DMS153 treated with DMSO at 0.1 percent for 48 hours (cell line): ENCODE measurements at regions not wholly inside any gene's neighbourhood (a gene's known extent, or its start where the extent isn't known, plus 50 kb on each side); places are given as distances from the start of the nearest gene placed in this dataset.

Experiments
- DNase-seq: peaks from one replicate; lab custom pipeline; 2025; ENCODE audit not compliant: unreplicated experiment; lab: John Stamatoyannopoulos, UW

DNA sequence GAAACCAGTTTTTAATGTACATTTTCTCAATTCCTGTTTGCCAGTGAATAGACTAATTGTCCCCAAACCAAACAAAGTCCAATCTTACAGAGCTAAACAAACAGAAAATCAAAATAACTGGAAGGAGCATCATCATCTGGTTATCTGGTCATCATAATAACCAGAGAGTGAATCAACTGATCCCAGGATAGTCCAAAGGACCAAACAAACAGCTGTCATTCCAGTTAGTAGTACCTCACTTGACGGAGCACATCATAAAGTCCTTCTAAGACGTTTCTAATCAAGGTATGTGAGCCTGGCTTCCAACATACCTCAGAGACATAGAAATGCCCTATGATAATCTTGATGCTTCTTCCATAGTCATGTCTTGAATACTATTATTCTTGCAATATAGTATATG is 240.5 kb downstream of the LTN1 start:
- DNase-seq: no peak

DNA sequence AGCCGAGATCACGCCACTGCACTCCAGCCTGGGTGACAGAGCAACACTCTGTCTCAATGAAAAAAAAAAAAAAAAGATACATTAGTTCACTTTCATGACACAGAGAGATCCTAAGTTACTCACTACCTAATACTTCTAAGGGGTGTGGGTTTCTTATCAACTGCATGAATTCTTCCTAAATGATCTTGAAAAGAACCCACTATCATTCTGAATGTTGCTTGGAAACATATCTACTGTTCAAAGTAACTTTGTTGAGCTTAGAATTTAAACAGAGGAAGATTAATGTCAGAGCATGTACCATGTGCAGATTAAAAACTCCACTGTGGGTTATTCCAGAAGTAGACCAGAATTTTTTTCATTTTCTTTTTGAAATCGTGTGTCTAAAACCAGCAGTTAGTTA is 241.5 kb downstream of the LTN1 start:
- DNase-seq: no peak

DNA sequence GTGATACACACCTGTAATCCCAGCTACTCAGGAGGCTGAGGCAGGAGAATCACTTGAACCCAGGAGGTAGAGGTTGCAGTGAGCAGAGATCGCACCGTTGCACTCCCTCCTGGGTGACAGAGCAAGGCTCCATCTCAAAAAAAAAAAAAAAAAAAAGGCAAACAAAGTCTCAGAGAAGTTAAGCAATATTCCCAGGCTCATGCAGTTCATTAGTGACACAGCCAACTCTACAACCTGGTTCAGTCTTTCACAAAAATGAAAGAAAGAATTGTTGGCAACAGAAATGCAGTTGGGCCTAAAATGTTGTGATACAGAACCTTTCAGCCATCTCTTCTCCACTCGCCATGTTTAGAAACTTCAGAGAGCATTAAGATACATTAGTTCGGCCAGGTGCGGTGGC is 242.1 kb downstream of the LTN1 start:
- DNase-seq: no peak

DNA sequence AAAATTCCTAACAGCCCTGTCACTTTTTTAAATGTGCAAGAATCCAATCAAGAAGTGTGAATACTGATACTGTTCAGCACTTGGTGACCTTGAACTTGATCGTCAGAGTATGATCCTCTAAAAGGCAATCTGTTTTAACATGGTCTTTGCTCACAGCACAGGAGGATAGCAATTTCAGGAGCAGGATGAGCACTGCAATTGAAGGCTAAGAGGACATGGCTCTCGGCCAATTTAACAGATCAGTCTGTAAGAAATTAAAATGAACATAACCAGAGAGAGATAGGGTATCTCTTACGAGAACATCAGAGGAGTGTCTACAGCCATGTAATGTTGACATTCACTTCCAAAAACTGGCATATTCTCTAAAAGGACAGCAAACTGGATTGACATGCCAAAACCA is 243.1 kb downstream of the LTN1 start:
- DNase-seq: no peak

DNA sequence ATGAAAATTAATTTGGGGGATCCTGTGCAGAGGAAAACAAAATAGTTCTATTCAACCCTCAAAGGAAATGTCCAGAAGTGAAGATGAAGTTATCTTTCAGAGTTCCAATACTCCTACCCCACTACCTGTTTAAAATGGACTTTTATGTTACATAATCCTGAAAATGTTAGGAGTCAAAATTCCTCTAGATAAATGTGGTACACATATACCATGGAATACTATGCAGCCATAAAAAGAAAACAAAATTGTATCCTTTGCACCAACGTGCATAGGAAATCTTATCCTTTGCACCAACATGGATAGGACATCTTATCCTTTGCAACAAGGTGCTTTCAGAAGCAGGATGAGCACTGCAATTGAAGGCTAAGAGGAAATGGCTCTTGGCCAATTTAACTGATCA is 245.2 kb downstream of the LTN1 start:
- no peak for DNase-seq

DNA sequence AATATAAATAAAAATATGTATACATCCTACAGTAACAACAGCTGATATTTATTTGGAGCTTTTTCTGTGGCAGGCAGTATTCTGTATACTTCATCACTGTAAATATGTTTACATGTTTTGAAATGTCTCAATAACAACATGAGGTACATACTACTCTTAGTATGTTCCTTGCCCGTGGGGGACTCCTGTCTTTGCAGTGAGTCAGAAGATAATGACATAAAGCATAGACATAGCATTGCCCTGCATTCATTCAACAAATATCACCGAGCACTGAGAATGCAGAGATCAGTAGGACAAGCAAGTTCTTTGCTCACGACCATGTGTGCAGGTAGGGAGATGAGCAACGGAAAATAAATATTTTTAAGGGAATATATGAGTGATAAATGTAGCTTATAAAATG is 246.5 kb downstream of the LTN1 start:
- DNase-seq: no peak

DNA sequence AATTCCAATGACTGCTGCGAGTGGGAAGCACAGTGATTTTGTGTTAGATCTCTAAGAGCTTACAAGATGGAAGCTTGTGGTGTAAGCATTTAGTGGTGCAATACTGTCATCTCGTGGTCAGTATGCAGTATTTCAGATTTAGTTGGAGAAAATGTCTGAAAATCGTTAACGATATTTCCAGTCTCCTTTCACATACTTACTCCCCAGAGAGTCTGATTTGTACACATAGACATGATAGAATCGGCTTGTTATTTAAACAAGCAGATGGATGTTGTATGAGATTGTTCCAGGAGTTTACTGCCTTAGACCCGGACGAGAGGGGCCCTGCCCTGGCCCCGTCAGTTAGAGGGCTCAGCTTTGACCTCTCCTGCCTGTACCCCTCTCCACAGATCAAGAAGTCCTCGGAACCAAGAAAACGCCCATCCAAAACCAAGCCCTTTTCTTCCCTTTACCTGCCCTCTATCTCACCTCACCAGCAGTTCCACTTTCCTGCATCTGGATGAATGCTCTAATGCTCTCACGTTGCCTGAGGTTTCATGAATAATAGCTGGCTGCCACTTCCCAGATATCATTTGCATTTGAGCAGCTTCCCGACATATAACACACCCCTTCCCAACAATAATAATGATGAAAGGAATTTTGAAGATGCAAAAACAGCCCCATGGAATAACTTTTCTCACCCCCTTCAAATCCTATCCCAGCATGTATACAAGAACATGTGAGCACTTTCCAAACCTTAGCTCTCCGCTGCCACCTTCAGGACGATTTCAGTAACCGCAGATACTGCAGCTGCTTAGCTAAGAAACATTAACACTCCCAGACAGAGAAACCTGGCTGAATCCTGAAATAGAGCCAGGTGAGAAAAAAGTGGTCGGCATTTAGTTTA is 247.3 kb downstream of the LTN1 start:
- DNase-seq: peak; percentile 49

DNA sequence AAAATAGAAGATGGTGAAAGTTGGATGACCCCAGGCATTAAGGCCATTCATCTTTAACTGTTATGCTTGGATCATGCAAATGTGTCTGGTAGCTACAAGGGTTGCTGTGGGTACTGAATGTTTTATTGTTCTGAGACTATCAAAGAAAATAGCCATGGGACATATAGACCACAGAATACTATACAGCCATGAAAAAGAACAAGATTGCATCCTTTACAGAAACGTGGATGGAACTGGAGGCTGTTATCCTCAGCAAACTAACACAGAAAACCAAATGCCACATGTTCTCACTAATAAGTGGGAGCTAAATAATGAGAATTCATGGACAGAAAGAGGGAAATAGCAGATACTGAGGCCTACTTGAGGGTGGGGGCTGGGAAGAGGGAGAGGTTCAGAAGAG is 249.0 kb downstream of the LTN1 start:
- no peak for DNase-seq

DNA sequence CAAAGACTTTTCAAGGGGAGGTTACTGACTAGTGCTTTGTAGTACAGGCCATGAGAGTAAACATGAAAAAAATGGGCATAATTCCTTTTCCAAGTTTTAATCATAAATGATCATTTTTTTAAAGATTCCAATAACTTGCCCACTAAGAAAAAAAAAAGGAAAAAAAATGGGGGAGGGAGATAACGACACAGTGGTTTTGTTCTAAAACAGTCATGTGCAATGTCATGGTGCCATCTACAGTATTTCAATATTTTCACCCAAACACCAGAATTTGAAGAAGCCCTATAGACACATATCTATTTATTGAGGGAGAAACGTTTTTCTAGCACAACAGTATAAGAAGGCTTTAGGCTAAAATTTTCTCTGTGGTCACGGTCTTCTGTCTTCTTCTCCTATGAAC is 250.2 kb downstream of the LTN1 start:
- DNase-seq: no peak

DNA sequence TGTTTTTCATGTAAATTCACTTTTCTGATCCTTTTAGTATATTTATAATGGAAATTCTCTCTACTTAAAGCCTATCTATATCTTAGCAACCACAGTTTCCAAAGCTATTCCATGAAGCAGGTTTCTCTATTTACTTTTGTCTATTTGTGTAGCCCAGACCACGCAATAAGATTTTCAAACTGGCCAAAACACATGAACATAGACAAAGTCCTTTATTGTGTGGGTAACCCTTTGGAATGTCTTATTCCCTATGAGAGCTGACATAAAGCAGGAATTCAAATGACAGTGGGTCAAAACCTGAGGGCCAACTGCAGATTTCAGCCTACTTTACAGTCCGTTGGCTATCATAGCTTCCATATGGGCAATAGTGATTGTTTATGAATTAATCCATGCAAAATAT is 252.6 kb downstream of the LTN1 start:
- DNase-seq: no peak

DNA sequence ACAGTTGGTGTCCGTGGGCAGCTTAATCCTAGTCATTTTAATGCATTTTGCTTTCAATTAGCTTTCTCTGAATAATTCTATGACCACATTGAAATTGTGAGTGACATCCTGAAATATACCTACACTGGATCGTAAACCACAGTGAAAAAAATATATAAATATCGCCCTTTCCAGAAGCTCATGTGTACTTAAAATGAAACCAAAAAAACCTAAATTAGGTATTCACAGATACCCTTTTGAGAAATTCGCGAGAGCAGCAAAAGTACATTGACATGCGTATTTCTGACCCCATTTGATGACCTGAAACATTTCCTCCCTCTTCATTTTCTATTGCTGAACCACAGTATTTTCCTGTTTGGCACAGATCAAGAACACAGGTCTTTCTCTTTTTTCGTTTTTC is 253.8 kb downstream of the LTN1 start:
- no peak for DNase-seq

DNA sequence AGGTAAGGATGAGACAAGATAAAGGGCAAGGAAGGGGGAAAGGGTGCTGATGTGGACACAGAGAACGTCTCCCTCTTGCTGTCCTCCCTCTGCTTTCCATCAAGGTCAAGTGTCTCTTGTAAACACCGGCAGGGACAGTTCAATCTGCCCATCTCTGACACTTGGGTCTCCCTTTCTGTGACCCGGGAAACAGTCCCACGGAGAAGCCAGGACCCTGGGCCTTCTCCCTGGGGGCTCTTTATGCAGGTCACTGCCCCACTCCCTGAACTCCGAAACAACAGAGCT is 254.3 kb downstream of the LTN1 start:
- DNase-seq: no peak

DNA sequence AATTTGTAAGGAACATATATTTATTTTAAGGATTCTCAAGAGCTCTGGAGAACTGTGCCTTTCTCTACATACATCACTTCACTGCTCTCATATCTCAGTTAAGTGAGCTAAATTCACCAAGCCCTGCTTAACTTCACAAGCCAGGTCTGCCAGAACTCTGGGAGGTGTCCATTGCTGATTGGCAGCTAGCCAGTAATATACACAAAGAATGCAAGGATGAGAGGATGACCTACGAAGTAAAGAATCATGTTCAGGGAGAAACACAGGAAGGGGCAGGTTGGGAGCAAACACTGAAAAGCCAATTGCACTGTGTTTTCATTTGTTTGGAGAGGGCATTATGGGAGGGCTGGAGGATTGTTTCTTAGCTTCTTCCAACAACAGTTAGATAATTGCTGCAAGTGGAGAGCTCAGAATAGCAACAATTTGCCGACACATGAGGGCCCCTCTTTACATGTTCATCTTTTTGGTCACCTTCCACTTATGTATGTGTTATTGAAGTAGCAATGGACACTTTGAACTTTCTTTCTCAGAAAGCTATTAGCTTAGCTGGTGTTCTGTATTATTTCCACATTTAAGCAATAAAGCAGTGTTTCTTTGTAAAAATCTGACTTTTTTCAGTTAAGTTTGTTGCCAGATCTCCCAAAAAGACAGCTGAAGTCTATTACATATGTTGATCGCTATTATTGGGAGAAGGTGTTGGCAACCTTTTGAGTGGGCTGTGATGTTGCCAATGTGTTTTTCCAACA is 254.8 kb downstream of the LTN1 start:
- no peak for DNase-seq

DNA sequence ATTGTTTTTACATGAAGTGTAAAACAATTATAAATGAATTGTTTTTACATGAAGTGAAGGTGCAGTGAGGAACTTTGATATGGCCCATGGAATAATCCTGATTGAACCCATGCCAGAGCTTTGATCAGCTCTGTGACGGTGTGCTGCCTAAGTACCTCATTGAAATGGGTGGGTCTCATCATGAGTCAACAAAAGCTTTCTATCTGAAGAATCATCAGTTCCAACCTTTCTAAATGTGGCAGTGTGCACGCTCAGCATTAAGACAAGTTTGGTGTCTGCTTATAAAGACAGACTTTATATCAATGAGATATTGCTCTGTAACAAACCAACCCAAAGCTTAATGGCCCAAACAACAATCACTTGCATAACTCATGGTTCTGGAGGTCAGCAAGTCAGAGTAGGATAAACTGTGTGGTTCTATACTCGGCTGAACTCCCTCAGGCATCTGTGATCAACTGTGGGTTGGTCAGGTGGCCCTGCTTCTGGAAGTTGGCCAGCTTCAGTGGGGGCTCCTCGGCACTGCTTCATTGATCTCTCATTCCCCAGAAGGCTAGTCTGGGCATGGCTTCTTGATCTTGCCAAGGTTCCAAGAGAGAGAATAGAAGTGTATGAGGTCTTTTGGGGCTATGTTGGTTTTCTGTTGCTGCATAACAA is 258.0 kb downstream of the LTN1 start:
- DNase-seq: no peak

DNA sequence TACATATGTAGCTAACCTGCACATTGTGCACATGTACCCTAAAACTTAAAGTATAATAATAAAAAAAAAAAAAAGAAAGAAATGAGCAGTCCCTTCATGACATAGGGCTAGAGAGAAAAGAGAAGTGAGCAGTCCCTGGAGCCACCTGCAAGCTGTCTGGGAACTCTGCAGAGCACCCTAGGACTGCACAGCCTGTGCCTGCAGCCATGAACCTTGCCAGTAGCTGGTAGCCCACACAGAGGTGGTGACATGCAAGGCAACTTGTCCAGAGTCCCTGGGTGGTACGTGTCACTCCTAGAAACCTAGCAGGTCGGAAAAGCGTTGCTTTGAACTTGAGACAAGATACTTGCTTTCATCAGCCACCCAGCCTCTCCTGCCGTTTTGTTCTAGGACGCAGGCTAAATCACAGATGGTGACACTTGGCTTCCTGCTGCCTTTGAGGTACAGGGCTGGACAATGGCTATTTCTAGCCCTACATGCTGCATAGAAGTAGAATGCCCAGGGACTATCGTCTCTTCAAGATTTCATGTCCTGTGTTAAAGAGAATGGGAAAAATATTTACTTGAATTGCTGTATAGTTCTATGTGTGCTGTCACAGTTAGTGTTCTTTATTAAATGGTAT is 260.9 kb downstream of the LTN1 start:
- DNase-seq: no peak

DNA sequence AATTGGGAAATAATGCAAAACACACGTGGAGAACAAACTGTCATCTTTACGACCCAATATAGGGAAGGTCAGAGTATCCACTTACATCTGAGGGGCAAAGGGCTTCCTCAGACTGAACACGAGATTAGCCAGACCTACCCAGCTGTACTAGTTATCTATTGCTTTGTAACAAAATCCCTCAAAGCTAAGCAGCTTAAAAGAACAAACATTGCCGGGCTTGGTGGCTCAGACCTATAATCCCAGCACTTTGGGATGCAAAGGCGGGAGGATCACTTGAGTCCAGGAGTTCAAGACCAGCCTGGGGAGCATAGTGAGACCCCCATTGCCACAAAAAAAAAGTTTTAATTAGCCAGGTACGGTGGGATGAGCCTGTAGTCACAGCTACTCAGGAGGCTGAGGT is 262.8 kb downstream of the LTN1 start:
- DNase-seq: no peak

DNA sequence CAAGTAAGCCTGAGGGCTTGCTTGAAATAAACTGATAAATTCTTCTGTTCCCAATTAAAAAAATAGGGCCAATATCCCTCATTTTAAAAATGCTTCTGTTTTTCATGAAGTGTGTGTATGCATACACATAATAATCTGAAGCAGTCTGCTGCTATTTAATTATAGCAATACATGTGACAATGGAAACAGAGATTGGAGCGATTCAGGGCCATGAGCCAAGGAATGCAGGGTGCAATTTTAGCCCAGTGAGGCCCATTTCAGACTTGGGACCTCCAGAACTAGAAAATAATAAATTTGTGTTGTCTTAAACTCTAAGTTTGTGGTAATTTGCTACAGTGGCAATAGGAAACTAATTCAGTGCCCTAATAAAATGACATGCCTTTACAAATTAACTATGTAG is 264.9 kb downstream of the LTN1 start:
- no peak for DNase-seq

DNA sequence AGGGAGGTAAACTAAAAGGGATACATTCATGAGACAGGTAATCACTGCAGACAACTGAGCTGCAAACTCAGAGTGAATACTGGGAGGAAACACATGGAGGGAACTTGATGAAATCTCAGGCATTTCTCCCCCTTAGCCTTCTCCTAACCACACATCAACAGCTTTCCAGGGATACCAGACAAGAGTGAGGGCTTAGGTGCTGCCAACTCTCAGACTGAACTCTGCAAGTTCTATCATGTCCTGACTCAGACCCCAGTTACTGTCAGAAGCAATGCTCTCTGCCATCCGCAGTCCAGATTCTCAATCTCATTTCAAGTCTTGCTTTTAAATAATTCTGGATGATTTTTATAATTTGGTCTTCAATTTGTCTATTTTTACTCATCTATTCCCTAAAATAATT is 267.3 kb downstream of the LTN1 start:
- DNase-seq: no peak

DNA sequence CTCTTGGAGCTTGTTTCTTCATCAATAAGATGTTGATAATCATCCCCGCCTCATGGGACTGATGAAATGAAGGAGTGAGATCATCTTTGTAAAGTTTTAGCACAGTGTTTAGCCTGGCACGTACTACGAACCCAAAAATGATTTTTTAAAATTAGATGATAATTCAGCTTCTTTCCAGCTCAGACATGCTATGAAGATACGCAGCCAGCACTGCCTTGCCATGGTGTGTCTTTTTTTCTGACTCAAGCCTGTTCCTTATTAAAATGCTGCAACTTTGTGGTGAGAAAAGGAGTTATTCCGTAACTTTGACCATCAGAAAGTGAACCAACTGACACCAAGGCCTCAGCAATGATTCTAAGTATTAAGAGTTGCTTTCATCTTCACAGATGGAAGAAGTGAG is 269.0 kb downstream of the LTN1 start:
- DNase-seq: no peak

DNA sequence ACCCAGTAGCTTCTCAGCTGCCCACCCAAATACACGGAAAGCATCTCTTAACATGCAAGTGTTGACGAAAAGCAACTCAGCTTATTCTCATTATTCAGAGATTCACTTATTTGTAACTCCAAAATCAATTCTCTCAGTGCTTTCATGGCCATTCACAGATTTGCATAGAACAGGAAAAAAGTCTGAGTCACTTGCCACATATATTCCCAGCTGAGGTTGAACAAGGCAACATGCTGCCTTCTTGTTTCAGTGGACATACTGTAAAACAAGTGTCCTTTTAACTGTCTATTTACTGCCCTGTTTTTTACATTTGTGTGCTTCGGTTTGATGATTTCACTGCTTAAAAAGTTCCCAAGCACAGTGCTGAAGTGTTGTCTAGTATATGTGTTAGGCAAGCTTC is 273.0 kb downstream of the LTN1 start:
- DNase-seq: no peak

DNA sequence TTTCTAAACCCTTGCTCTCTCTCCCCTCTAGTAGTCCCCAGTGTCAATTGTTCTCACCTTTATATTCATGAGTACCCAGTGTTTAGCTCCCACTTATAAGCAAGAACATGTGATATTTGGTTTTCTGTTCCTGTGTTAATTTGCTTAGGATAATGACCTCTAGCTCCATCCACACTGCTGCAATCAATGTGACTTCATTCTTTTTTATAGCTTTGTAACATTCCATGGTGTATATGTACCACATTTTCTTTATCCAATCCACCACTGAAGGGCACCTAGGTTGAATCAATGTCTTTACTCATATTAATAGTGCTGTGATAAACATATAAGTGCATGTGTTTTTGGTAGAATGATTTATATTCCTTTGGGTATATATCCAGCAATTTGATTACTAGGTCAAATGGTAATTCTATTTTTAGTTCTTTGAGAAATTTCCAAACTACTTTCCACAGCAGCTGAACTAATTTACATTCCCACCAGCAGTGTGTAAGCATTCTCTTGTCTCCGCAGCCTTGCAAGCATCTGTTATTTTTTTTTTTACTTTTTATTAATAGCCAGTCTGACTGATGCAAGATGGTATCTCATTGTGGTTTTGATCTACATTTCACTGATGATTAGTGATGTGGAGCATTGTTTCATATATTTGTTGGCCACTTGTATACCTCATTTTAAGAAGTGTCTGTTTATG is 277.8 kb downstream of the LTN1 start:
- DNase-seq: no peak
